ENCODE measurements at regions not wholly inside any gene's neighbourhood (a gene's known extent, or its start where the extent isn't known, plus 50 kb on each side); places are given as distances from the start of the nearest gene placed in this dataset.

DNA sequence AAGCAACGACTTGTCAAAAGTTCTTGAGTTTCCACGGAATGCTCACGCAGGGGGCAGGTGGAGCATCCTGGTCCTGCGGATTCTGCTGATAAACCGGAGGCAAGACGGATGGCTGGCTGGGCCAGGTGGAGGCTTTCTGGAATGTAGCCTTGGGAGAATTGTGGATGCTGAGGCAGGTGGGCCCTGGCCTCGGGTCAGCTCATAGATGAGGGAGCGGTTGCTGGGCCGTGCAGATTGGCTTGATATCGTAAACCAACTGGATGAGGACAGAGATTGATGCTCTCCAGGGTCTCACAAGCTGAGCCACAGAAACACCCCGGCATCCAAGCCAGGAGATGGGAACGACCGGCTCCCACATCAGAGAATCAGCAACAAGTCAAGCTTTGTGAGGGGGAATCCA, 50.0 kb upstream of the TFRC start:
- no peak for ATAC-seq

More for the DNA sequence above, 50.0 kb upstream of the TFRC start:
- TF ChIP-seq, protein P1, sequence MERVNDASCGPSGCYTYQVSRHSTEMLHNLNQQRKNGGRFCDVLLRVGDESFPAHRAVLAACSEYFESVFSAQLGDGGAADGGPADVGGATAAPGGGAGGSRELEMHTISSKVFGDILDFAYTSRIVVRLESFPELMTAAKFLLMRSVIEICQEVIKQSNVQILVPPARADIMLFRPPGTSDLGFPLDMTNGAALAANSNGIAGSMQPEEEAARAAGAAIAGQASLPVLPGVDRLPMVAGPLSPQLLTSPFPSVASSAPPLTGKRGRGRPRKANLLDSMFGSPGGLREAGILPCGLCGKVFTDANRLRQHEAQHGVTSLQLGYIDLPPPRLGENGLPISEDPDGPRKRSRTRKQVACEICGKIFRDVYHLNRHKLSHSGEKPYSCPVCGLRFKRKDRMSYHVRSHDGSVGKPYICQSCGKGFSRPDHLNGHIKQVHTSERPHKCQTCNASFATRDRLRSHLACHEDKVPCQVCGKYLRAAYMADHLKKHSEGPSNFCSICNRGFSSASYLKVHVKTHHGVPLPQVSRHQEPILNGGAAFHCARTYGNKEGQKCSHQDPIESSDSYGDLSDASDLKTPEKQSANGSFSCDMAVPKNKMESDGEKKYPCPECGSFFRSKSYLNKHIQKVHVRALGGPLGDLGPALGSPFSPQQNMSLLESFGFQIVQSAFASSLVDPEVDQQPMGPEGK (CRISPR knock-in tag; IDR thresholded peaks at IDR 0.05; ENCODE audit: borderline replicate concordance), result no peak
- no peak for TF ChIP-seq ZFP3 (CRISPR knock-in tag; IDR thresholded peaks at IDR 0.05)
- TF ChIP-seq, protein P2, sequence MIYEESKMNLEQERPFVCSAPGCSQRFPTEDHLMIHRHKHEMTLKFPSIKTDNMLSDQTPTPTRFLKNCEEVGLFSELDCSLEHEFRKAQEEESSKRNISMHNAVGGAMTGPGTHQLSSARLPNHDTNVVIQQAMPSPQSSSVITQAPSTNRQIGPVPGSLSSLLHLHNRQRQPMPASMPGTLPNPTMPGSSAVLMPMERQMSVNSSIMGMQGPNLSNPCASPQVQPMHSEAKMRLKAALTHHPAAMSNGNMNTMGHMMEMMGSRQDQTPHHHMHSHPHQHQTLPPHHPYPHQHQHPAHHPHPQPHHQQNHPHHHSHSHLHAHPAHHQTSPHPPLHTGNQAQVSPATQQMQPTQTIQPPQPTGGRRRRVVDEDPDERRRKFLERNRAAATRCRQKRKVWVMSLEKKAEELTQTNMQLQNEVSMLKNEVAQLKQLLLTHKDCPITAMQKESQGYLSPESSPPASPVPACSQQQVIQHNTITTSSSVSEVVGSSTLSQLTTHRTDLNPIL (CRISPR knock-in tag; IDR thresholded peaks at IDR 0.05; ENCODE audit: low read depth), result no peak

All from SK-N-SH treated with all-trans-retinoic acid at 6 μM for 48 hours (cell line).